Stimulated activated CD4-positive, alpha-beta T cell treated with anti-CD3 and anti-CD28 coated beads, TNF-alpha, amount 100 ng/mL, for 1 hour (primary cell): ENCODE measurements at regions not wholly inside any gene's neighbourhood (a gene's known extent, or its start where the extent isn't known, plus 50 kb on each side); places are given as distances from the start of the nearest gene placed in this dataset.

Experiments
- DNase-seq, 3 donors: peaks; one replicate each; pipeline ENCODE4 v3.0.0-alpha.2; 2020; ENCODE audit warnings: low read depth in 3 of 3, low spot score in 1 of 3

GRCh38 chr5:173762930-173763329, 125.2 kb upstream of the CPEB4 start:
- DNase-seq: no peak

- no peak for DNase-seq
Measured at GRCh38 chr5:173763410-173763809, 124.7 kb upstream of the CPEB4 start.

GRCh38 chr5:173764332-173765028, 123.7 kb upstream of the CPEB4 start:
- DNase-seq: no peak

- no peak for DNase-seq
Measured at GRCh38 chr5:173765029-173765644, 123.0 kb upstream of the CPEB4 start.

- no peak for DNase-seq
Measured at GRCh38 chr5:173765661-173766060, 122.5 kb upstream of the CPEB4 start.

GRCh38 chr5:173767574-173768266, 120.4 kb upstream of the CPEB4 start:
- no peak for DNase-seq

- DNase-seq: no peak
Measured at GRCh38 chr5:173768267-173768806, 119.8 kb upstream of the CPEB4 start.

GRCh38 chr5:173768891-173769290, 119.3 kb upstream of the CPEB4 start:
- DNase-seq: no peak

GRCh38 chr5:173770637-173771036, 117.5 kb upstream of the CPEB4 start:
- DNase-seq: no peak

- no peak for DNase-seq
Measured at GRCh38 chr5:173771121-173771724, 116.9 kb upstream of the CPEB4 start.

GRCh38 chr5:173771725-173772383, 116.3 kb upstream of the CPEB4 start:
- no peak for DNase-seq

GRCh38 chr5:173772384-173773059, 115.6 kb upstream of the CPEB4 start:
- no peak for DNase-seq

GRCh38 chr5:173774271-173774761, 113.8 kb upstream of the CPEB4 start:
- no peak for DNase-seq

- DNase-seq: no peak
Measured at GRCh38 chr5:173775261-173776197, 112.6 kb upstream of the CPEB4 start.

GRCh38 chr5:173777149-173777548, 111.0 kb upstream of the CPEB4 start:
- DNase-seq: no peak

GRCh38 chr5:173777674-173778073, 110.5 kb upstream of the CPEB4 start:
- no peak for DNase-seq

- no peak for DNase-seq
Measured at GRCh38 chr5:173778152-173778782, 109.9 kb upstream of the CPEB4 start.

GRCh38 chr5:173778784-173779304, 109.3 kb upstream of the CPEB4 start:
- DNase-seq: no peak
